HG02798 (cell line): ENCODE measurements at regions not wholly inside any gene's neighbourhood (a gene's known extent, or its start where the extent isn't known, plus 50 kb on each side); places are given as distances from the start of the nearest gene placed in this dataset.

Experiments
- ATAC-seq: cut with Tn5 transposase; IDR thresholded peaks from one replicate; pipeline ENCODE4 v1.9.1; 2021; ENCODE audit warnings: mild to moderate bottlenecking; ENCODE audit not compliant: unreplicated experiment, poor library complexity

DNA sequence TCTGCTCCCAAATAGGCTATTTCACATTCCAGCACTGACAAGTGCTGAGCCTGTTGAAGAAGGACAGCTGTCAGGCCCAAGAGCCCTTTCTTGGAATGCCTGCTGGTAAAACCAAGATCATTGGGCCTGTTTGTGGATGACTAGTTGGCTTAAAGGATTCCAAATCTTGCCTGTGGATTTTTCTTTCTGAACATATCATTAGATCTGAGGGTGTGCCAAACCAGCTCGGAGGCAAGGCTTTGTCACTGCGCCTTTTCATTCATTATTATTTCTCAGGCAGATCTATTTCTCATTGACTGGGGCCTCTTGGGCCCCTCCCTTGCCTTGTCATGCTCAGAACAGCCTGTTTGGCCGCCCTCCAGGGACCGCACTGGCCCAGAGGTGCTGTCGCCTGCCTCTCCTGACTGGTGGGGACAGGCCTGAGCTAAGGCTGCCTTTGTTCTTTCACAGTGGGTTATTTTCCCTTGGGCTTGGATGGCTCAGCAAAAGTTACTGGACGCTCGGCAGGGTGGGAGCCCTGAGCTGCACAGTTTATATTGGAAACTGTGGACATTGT is 222.7 kb upstream of the SESN3 start:
- ATAC-seq = no peak

DNA sequence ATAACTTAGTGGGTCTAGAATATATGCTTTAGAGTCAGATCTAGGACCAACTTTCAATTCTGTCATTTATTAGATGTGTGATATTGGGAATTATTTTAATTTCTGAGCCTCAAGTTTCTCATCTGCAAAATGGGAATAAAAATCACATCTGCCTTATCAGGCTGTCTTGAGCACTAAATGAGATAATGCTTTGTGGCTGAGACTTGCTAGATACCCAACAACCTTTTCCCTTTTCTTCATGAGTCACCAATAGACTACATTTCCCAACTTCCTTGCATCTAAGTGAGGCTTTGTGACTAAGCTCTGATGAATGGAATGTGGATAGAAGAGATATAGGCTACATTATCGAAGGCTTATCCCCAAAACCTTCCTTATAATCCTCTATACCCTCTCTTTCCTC is 220.7 kb upstream of the SESN3 start:
- ATAC-seq = no peak

DNA sequence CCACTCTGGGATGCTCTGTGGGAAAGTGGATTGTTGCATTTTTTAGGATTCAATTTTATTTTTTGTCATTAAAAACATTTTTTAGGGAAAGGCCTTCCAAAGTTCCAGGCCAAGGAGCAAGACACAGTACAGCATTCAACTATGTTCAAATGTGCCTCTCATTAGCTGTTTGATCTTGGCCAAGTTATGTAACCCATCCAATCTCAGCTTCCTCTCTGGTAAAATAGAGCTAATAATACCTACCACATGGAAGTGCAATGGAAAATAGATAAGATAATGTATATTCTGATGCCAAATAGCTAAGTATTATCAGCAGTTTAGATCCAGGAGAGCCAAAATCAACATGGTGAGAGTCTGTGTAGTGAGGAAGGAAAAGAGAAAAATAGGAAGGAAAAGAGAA is 220.3 kb upstream of the SESN3 start:
- no peak for ATAC-seq

DNA sequence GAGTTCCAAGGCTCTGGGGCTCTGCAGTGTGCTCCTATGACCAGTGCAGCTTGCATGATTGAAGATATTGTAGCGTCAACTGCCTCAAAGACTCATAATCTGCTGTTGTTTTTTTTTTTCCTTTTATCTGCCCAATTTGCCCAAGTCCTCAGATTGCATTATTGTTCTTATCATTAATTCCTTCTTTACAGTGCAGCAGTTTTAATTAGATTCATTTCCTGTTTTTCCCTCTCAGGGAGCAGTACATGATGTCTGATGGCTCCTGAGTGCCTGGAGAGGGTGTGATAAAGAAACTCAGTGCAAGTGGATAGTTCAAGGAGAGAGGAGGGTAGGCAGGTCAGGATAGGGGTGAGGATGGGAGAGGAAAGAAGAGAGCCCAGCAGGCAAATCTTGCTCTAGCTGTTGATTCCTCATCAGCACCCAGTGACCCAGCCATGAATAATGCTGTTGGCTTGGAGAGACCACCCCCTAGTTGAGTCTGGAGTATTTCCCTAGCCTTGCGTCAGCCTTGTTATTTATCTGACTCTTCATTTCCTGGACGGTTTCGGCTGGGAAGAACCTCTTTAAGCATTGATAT is 219.6 kb upstream of the SESN3 start:
- ATAC-seq = no peak

DNA sequence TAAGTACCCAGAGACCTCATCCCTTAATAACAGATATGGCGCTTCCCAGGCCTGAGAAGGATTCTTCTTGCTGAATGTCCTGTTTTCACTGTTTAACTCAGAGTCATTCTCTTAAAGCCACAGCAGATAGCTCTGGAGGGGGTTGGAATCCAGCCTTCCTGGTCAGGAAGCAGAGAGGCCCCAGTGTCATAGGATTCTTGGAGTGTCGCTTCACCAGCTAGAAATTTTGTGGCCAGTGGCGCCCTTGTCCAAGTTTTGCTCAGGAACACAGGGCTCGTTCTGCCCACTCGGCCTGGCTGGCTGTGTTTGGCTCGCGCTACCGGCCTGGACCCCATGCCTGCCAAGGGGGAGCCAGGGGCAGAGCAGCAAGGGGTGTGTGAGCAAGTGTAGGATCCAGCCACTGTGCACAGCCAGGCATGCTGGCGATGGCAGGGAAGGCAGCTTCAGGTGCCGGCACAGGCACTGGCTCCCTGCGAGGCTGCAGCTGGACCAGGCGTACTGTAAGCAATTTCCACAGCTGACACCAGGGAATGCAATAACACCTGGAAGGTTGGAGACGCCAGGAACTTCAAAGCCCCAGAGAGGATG is 214.8 kb upstream of the SESN3 start:
- no peak for ATAC-seq

DNA sequence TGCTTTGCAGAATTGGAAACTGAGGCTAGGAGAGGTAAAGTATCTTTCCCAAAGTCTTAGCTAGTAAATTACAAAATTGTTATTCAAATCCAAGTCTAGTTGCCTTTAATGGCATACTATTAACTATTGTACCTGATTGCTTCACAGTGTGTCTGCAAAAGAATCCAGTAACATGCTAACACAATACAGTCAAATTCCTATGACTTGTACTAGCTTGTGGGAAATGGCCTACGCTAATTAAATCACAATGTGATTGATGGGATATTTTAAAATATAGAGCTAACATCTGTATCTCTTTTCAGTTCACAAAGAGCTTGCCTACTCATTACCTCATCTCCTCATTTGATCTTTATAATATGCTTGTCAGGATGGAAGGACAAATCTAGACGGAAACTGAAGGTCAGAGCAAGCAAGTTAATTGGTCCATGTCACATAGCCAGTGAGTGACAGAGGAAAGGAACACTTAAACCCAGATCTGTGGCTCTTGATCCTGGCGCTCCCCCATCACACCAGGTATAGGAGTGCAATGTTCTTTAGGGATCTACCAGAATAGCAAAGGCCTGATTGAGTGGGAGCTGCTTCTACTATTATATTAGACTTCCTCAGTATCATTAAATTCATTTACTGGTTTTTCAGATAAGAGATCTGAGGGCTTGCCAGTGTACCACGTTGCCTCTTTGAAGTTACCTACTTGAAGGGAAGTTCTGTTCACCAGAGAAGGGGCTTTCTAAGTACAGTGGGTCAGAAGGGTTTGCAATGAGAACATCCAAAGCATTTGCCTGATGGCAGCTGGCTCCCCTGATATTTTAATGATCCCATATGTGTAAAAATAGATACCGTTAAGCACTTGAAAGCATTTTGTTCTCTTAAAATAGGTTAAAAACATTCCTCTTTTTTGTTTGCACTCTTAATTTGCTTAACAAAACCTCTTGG is 213.6 kb upstream of the SESN3 start:
- no peak for ATAC-seq

DNA sequence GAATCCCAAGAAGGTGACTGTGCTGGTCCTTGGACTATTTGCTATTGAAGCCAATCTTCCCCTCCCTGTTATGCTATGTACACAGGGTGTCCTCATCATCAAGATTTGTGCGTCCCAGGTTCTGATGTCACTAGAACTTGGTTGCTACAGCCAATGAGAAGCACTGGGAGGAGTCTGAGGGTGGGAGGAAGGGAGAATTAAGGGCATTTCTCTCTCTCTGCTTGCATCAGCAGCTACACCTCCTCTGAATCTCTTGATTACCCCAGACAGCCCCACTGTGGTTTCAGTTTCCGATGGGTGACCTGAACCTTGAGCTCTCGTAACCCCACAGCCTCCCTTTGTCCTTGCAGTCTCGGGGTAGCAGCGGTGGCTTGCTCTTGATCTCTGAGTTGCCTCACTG is 212.4 kb upstream of the SESN3 start:
- ATAC-seq = peak; percentile 96

DNA sequence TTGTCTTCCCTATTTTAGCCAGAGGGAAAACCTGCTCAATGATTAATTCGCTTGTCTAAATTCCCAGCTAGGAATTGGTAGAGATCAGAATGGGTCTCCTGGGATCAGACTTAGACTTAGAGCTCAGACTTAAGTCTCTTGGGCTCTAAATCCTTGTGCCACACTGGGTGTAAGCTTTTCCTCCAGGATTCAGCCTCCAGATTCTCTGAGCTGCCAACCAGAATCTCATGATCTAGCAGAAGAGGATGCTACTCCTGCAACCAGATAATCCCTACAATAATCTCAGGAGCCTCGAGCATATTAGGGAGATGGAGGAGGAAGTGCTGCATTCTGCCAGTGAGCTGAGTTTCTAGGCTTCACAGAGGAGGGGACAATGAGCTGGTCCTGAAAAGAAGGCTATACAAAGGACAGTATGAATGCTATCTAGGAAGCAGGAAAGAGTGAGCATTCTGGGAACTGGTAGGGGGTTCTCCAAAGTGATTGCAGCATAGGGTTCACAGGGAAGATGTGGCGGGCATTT is 211.6 kb upstream of the SESN3 start:
- ATAC-seq = no peak

DNA sequence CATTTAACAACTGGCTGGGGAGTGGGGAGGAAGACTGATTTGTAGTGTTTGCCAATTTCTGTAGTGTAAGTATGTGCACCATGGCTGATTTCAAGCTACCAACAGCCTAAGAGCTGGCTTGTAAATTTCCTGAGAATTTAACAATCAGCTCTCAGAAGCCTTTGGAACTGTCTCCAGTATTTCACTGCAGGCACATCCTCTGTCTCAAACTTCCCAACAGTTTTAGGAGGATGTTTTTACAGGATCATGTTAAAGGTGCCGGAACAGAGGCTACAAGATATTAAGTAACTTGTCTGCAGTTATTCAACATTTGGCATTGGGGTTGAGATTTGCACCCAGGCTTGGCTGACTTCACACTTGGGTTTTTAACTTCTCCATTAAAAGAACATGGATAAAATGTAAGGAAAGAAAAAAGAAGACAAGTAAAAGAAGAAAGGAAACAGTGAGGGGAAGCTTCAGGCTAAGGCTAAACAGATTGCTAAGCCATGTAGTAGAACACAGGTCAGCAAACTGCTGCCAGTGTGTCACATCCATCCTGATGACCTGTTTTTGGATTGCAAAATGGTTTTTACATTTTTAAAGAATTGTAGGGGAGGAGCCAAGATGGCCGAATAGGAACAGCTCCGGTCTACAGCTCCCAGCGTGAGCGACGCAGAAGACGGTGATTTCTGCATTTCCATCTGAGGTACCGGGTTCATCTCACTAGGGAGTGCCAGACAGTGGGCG is 204.8 kb upstream of the SESN3 start:
- no peak for ATAC-seq

DNA sequence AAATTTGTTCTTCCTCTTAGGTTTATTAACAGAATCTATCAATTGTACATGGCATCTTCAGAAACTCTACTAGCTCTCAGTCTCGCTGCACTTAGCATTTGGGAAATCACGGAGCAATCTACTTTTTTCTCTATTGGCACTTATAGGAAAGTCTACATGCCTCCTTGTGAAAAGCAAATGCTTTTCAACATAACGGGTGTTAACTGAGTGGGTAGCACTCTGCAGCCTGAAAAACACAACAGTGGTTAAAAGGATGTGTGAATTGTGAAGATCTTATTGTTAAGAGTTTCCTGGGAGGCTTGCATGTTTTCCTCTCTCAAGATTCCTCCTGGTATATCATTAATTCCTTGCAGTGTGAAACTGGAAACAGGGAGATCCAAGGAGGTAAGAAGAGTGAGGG is 204.2 kb upstream of the SESN3 start:
- no peak for ATAC-seq

DNA sequence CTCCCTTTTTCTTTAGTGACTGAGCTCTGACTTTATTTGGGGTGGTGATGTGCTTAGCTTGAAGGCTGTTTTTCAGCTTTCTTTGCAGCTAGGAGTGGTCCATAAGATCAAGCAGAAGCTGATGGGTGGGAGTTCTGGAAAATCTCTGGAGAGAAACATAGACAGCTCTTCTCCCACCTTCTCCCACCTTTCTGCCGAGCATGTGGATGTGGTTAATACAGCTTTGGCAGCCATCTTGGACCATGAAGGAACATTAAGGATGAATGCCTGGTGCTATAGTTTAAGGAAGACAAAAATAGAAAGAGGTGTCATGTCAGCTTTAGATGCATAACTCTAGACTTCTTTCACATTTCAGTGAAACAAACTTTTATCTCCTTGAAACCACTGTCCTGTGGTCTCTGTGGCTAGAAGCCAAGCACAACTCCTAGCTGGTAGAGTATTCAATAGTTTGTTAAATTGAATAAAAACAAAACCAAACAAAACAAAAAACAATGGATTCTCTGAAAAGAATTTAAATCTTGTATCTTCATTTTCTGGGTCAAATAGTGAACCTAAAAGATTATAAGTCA is 203.6 kb upstream of the SESN3 start:
- ATAC-seq = no peak

DNA sequence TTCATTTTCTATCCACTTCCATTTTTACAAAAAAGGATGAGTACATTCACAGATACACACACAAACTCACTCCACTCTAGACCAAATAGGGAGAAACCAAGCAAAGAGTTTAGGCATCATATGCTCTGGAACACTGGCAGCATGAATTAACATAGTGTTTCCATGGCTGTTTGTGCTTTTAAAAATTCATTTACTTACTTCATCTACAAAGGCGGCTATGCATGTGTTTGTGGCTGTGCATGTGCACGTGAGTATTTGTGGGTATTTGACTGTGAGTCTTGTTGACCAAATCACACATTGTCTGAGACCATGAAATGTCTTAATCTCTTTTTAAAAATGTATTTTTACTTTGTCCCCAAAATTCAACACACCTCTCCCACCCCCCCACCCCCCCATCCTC is 203.0 kb upstream of the SESN3 start:
- no peak for ATAC-seq

DNA sequence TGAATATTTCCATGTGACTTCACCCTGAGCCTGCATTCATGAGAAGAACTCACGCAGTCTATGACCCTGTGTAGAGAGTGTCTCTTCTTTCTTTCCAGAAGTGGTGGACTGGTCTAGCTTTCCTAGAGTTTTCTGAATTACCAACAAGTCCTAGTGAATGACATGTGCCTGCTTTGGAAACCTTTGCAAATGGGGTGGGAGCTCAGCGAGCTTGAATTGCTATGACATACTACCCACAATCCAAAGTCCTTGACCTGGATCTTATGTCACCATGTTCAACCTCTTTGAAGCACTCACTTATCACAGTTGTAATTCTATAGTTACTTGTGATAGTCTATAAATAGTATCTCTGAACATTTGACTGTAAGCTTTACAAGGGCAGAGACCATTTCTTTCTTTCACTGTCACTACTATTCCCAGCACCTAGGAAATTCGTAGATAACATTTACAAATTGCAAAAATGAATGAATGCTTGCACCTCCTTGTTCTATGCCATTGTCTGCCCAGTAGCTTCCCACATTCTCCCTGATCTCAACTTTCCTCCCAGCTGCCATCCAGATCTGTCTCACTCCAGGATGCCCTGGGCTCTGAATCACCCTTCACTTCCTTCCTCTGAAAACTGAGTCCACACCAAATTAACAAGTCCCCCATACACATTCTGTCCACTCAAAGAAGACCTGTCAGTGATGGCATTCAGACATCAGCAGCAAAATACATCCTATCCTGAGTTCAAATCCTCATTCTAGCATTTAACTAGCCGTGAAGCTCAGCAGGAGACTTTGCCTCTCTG is 201.9 kb upstream of the SESN3 start:
- no peak for ATAC-seq

DNA sequence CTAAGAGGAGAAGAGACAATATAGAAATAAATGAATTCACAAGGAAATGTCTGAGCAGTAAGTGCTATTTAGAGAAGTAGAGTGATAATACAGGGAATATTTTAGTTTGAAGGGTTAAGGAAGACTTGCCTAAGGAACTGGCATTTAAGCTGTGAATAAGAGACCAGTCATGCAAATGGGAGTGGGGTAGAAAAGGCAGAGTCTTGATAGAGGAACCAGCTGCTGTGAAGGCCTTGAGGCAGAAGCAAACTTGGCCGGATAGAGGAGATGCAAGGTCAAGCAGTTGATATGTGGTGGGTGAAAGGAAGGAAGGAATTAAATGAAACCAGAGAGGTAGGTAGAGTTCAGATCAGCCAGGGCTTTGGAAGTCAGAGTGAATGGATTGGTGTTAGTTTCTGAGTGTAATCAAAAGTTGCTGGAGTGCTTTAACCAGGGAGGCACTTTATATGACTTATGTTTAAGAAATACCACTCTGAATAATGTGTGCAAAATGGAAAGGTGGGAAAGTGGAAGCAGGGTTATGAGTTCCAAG is 198.4 kb upstream of the SESN3 start:
- ATAC-seq = no peak

DNA sequence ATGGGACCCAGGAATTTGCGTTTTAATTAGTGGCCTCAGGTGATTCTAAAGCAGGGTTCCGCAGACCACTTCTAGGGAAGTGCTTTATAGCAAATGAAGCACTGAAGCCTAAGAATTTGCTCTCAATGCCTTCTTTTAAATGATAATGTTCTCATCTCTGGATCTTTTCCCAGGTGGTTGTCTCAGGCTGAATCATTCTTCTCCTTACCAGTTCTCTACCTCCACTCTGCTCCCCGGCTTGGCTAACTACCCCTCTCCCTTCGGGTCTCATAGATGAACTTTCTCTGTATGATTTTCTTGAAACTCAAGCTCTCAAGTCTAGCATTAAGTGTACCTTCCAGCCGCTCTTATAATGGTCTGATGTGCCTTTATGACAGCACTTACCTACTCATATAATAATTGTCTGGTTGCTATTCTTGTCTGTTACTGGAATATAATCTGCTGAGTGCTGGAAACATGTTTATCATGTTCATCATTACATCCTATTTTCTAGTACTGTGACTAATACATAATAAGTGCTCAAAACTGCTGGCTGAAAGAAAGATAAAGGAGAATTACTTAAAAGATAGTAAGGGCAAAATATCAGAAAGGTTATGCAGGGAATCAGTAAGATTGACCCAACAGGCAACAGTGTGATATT is 195.9 kb upstream of the SESN3 start:
- no peak for ATAC-seq

DNA sequence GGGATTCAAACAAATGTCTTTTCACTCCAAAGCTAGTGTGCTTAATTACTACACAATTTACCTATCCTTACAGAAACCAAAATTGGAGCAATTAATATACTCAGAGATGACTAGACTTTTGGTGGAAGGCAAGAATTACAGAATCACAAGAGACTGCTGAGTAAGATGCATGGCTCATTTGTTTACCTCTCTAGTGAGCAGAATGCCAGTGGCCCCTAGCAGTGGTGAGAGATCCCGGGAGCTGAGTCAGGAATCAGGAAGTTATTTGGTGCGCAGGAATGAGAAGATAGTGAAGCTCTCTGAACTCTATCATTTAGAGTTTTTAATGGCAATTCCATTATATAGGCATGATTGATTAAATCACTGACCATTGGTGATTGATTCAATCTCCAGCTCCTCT is 188.9 kb upstream of the SESN3 start:
- no peak for ATAC-seq

DNA sequence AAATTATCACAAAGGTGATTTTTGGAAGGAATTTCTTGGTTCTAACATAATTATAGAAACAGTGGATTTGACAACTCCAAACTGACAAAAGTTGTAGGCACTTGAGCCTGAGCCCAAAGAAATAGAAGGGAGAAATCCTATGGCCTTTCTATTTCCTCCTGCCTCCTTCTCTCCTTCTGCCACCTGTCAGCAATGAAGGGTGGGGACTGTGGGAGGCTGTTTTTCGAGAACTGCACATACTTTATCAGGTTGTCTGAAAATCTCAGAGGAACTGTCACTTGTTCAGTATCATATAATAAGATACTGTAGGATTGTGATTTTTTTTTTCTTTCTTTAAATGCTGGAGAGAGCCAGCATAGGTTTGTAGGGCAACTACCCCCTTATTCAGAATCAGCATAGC is 187.9 kb upstream of the SESN3 start:
- no peak for ATAC-seq

DNA sequence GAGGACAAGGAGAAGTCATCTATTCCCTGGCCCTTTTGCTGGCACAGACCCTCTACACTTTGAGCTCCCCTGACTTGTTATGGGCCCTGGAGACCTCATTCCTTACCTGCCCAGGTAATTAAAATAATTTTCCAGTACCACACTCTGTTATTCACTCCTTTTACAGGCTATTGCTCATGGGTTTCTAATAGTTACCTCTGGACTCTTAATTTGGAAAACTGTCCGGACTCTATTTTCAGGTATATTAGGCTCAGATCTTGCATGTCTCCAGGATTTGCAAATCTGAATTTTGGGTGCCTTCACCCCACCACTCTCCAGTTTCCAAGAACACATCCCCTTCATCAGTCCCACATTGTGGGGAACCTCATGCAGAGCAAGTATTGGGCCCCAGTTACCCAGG is 186.8 kb upstream of the SESN3 start:
- ATAC-seq = no peak

DNA sequence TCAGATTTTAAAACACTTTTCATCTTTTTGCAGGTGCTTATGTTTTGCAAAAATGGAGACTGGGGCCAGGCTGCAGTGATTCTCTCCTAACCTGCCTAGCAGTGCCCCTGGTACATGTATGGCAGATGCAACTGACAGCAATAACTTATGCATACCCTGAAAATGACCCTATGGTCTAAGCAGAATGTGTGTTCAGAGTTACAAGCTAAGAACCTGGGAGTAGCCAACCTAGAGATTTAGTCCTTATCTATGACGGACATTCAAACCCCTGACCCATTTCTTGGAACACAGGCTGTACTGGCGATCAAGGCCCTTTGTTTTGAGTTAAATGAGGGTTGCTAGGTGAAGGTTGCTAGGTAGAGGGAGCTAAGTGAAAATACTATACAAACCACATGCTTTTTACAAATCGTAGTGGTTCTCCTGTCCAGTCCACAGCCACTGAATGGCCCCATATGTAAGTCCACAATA is 184.9 kb upstream of the SESN3 start:
- ATAC-seq = no peak
